HL-60 (cell line): ENCODE measurements at regions not wholly inside any gene's neighbourhood (a gene's known extent, or its start where the extent isn't known, plus 50 kb on each side); places are given as distances from the start of the nearest gene placed in this dataset.

Source experiments
- DNase-seq, 2 experiments: peaks; one replicate each; pipeline ENCODE4 v3.0.0-alpha.2; 2010 to 2020; ENCODE audit warnings: low read depth in 1 of 2, low spot score in 1 of 2
- H3K27ac ChIP-seq: fragments of 250-450 bp; sonication (Bioruptor Pico); replicated peaks from 2 replicates; pipeline ENCODE4 v1.5.1; 2020; ENCODE audit warnings: mild to moderate bottlenecking, moderate library complexity
- H3K27me3 ChIP-seq: fragments of 250-450 bp; sonication (Bioruptor Pico); 2 replicates; pipeline ENCODE4 v1.5.1; 2021; ENCODE audit warnings: mild to moderate bottlenecking, moderate library complexity; ENCODE audit not compliant: insufficient read depth, poor library complexity, severe bottlenecking
- H3K4me3 ChIP-seq: replicated peaks from 2 replicates; pipeline ENCODE4 v1.5.1; 2011; ENCODE audit warnings: mild to moderate bottlenecking, control low read depth, low read length; ENCODE audit not compliant: insufficient read depth
- GABPA ChIP-seq: IDR thresholded peaks from 2 replicates; pipeline ENCODE4 v1.6.1; 2012; ENCODE audit warnings: low read depth
- POLR2AphosphoS5 ChIP-seq: IDR thresholded peaks from 2 replicates; pipeline ENCODE4 v1.6.1; 2012; ENCODE audit warnings: low read depth
- SPI1 ChIP-seq: IDR thresholded peaks from 2 replicates; pipeline ENCODE4 v1.6.1; 2012; ENCODE audit warnings: low read depth, mild to moderate bottlenecking, borderline replicate concordance
- TF ChIP-seq, protein P1 (sequence below): IDR thresholded peaks from 2 replicates; pipeline ENCODE4 v1.6.1; 2012; ENCODE audit warnings: low read depth; ENCODE audit not compliant: insufficient replicate concordance
- TF ChIP-seq, protein P2 (sequence below): IDR thresholded peaks from one replicate; pipeline ENCODE4 v1.5.1; 2011; ENCODE audit warnings: low read length, control low read depth, inconsistent platforms; ENCODE audit not compliant: insufficient read depth

DNA sequence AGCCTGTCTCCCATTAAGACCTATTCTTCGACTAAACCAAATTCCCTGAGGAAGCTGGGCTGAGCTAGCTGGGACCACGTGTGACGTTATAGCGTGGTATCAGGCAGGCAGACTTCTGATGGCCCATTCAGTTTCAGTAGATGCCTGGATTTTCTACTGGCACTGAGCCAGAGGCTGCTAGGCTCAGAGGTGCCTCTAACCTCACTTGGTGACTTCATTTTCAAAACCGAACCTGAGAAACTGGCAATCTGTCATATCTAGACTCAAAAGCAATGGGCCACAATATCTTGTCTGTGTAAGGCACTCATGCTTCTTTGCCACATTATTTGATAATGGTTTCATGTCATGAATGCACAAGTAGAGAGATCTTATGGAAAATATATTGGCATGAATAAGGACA, 352.1 kb upstream of the AZI2 start:
- H3K27ac ChIP-seq: no peak overlapping the region
- no peak for TF ChIP-seq SPI1
- TF ChIP-seq, protein P1, sequence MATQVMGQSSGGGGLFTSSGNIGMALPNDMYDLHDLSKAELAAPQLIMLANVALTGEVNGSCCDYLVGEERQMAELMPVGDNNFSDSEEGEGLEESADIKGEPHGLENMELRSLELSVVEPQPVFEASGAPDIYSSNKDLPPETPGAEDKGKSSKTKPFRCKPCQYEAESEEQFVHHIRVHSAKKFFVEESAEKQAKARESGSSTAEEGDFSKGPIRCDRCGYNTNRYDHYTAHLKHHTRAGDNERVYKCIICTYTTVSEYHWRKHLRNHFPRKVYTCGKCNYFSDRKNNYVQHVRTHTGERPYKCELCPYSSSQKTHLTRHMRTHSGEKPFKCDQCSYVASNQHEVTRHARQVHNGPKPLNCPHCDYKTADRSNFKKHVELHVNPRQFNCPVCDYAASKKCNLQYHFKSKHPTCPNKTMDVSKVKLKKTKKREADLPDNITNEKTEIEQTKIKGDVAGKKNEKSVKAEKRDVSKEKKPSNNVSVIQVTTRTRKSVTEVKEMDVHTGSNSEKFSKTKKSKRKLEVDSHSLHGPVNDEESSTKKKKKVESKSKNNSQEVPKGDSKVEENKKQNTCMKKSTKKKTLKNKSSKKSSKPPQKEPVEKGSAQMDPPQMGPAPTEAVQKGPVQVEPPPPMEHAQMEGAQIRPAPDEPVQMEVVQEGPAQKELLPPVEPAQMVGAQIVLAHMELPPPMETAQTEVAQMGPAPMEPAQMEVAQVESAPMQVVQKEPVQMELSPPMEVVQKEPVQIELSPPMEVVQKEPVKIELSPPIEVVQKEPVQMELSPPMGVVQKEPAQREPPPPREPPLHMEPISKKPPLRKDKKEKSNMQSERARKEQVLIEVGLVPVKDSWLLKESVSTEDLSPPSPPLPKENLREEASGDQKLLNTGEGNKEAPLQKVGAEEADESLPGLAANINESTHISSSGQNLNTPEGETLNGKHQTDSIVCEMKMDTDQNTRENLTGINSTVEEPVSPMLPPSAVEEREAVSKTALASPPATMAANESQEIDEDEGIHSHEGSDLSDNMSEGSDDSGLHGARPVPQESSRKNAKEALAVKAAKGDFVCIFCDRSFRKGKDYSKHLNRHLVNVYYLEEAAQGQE: no peak
- TF ChIP-seq POLR2AphosphoS5: no peak
- TF ChIP-seq, protein P2, sequence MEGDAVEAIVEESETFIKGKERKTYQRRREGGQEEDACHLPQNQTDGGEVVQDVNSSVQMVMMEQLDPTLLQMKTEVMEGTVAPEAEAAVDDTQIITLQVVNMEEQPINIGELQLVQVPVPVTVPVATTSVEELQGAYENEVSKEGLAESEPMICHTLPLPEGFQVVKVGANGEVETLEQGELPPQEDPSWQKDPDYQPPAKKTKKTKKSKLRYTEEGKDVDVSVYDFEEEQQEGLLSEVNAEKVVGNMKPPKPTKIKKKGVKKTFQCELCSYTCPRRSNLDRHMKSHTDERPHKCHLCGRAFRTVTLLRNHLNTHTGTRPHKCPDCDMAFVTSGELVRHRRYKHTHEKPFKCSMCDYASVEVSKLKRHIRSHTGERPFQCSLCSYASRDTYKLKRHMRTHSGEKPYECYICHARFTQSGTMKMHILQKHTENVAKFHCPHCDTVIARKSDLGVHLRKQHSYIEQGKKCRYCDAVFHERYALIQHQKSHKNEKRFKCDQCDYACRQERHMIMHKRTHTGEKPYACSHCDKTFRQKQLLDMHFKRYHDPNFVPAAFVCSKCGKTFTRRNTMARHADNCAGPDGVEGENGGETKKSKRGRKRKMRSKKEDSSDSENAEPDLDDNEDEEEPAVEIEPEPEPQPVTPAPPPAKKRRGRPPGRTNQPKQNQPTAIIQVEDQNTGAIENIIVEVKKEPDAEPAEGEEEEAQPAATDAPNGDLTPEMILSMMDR: no peak
- TF ChIP-seq GABPA: no peak
- H3K4me3 ChIP-seq: no peak overlapping the region
- DNase-seq: no peak
- no peaks in the 10 kb centered on the region for H3K27me3 ChIP-seq

DNA sequence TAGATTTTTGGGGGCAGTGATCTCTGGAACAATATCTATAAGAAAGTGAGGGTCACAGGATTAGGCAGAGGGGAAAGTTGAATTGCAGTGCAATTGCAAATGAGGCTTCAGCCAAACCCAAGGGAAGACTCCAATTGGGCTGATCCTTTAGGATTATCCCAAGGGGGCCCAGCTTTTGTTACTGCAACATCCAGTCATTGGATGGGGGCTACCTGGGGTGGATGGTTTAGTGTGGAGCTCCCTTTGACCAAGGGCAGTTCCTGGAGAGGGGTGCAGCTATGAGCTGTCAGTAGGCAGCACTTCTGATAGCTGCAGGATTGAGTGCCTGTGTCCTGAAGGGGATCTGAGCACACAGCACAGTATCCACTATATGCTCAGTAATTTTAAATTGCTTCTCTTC, 355.2 kb upstream of the AZI2 start:
- TF ChIP-seq GABPA: no peak
- TF ChIP-seq SPI1: no peak
- TF ChIP-seq, protein P2: no peak
- TF ChIP-seq, protein P1: no peak
- no peak for TF ChIP-seq POLR2AphosphoS5
- Histone ChIP-seq H3K4me3 (no peak overlapping the region), H3K27me3 (no peaks in the 10 kb centered on the region), H3K27ac (no peak overlapping the region)
- no peak for DNase-seq

DNA sequence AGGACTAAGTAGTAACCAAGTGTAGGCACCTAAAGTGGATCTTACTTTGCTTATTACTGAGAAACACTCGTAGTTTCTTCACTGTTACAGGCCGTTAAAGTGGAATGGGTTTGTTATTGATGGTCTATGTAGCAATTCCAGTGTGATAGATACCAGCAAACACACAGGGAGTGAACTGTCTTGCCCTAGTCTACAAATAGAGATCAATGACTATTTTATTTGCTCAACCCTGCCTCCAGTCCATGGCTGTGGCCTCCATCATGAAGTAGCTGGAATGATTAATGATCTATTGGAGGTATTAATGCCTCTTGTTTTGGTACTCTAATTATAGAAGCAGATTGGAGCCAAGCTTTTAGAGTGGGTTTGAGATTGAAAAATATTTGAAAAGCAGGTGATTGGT, 362.7 kb upstream of the AZI2 start:
- no peak overlapping the region for H3K27ac ChIP-seq
- no peak overlapping the region for H3K4me3 ChIP-seq
- TF ChIP-seq, protein P2: no peak
- TF ChIP-seq GABPA: no peak
- no peak for TF ChIP-seq SPI1
- TF ChIP-seq, protein P1: no peak
- no peak for TF ChIP-seq POLR2AphosphoS5
- no peaks in the 10 kb centered on the region for H3K27me3 ChIP-seq
- DNase-seq: no peak
